ENCODE measurements at regions not wholly inside any gene's neighbourhood (a gene's known extent, or its start where the extent isn't known, plus 50 kb on each side); places are given as distances from the start of the nearest gene placed in this dataset.
"Not testable (repeated sequence)": the region's sequence is repeated elsewhere in the genome, so short reads cannot be mapped to it uniquely, and the experiment has no call there.

DNA sequence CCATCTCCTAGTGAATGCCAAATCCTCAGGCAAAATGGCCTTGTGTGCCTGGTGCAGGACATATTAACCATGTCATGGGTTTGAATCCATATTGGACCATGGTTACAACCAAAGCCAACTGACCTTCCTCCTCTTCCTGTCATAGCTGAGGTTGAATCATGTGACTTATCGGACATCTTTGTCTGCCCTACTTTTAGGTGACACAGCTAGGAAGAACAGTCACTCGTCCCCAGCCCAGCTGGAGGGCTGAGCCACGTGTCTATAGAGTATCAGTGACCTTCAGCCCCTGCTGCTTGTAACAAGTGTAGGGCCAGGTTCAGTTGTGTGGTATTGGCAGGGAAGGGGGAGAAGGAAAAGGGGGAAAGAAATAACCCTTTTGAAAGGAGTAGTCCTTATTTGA lies 225.2 kb downstream of the KTN1 start:
- no peak for DNase-seq (ENCODE audit: low read depth)

DNA sequence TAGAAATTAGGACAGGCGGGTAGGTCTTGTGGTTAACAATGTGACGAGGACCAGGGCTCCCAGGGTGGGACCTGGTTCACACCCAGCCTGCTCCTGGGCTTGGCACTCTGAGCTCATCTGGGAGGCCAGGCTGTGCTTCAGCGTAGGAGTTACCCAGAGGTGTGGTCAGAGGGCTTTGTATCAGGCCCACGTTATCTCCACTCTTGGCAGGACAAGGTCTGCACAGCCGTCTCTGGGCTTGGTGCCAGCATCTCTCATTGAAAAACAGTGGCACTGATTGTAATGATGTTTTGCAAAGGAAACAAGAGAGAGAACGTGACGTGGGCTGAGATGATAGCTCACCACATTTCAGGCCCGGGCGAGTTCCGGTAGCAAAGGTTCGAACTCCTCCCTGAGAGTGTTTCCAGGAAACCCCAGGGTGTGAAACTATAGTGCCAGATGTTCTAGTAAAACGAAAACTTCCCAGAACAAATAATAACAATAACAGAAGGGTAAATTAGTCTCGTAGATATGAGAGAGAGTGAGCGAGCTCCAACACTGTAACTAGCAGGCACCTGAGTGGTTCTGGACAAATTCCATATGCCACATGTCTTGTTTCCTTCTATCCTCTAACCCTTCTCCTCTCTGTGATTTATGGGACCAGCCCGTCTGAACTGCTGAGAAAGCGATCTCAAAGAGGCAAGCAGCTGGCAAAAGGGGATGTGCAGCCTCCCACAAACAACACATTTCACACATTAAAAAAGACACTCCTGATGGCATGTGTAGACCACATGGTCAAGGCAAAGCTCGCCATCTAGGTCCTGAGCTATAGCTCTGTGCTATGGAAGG lies 227.3 kb downstream of the KTN1 start:
- no peak for DNase-seq (ENCODE audit: low read depth)

DNA sequence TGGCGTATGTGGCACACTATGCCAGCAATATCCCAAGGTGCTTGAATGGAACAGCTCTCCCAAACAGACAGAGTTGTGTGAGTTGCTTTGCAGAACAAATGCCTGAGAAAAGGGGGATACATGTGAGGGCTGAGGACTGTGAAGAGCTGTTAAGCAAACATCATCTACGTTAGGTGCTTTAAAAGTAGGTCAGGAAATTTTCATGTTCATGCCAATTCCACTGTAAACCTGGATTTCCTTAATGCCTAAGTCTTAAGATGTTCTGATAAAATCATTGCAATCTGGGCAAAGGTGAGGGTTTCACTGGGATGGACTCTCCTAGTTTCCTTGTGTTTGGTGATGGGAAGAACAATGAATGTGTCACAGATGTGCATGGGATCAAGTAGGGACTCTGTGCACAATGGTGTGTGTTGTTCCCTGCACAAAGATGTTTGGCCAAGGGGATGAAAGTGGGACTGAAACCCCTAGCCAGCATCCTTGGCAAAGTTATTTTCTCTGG lies 227.9 kb downstream of the KTN1 start:
- no peak for DNase-seq (ENCODE audit: low read depth)

DNA sequence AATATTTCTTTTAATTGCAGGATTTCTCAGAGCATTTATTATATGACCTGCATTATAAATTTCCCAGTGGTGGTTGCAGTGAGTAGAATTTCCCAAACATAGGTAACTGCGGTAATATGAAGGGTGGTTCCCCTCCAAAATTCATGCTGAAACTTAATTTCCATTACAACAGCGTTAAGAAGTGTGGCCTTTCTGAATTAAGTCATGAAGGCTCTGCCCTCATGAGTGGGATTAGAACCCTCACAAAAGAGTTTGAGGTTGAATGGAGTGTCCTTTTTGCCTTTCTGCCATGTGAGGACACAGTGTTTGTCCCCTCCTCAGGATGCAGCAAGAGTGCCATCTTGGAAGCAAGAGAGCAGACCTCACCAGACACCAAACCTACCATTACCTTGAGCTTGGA lies 233.6 kb downstream of the KTN1 start:
- no peak for DNase-seq (ENCODE audit: low read depth)

DNA sequence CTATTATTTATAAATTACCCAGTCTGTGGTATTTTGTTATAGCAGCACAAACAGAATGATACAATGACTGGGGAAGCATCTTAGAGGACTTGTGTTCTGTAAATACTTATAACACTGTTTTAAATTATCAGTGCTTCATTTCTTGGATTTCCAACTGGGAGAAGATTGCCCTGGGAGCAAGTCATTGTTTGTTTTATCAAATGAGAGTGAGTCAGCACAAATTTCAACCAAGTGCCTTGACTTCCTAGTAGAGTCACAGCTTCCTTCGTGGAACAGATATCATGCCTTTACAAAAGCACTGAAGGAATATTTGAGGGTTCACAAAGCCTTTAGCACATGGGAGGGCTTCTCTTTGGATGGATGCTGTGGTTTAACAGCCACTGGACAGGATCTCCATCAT lies 234.1 kb downstream of the KTN1 start:
- no peak for DNase-seq (ENCODE audit: low read depth)

DNA sequence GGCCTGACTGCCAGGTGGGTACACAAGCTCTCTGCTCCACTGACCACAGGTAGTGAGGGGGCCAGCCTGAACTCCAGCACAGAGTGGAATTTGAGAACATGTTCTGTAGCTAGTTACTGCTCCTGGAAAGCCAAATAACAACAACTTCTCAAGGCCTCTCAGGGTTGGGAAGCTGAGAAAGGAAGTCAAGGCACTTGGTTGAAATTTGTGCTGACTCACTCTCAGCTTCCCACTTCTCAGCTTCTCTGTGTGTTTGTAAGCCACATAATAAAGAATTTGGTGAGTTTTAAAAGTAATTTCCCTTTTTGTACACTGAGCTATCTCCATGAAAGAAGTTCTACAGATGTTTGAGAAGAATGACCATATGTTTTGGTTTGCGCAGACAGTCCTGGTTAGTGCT lies 234.9 kb downstream of the KTN1 start:
- no peak for DNase-seq (ENCODE audit: low read depth)

DNA sequence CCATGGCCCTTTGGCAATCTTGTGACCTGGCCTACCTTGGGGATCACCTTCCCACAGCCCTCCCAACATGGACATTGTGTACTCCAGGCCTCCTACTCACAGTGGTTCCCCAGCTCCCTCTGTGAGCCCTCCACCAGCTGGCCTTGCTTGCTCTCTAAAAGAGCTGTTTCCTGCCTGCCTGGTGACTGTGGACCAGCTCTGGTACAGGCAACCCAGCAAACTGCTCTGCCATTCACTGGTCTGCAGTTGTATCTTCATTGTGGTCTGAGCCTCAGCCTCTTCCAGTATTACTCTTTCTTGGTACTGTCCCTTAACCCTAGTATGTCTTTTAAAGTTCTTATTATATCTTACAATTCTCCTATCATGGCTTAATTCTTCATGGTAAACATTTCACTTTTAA lies 236.2 kb downstream of the KTN1 start:
- no peak for DNase-seq (ENCODE audit: low read depth)

DNA sequence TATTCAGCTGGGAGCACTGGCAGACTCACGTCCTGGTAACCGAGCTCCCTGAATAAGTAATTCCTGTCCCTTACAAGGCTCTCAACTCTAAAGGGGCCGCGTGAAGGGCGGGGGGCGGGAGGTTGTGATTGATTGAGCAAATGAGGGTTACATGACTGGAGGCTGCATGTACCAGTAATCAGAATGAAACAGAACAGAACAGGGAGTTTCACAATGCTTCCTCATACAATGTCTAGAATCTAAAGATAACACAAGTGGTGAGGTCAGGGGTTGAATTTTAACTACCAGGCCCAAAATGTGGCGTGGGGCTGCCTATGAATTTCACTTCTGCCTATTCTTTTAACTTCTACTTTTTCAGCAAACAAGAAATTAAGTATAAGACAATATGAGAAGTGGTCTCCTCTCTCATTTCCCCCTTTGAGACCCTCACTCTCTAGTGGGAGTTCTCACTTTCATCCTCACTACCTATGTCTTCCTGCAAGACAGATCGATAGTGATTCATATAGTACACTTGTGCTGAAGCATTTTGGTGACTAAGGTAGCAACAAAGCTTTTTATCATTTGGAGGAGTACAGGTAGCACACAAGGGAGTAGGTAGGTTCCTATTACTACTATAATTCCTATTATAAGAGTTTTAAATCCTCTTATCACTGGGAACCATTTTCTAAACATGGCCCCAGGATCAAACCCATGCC lies 239.8 kb downstream of the KTN1 start:
- no peak for DNase-seq (ENCODE audit: low read depth)

DNA sequence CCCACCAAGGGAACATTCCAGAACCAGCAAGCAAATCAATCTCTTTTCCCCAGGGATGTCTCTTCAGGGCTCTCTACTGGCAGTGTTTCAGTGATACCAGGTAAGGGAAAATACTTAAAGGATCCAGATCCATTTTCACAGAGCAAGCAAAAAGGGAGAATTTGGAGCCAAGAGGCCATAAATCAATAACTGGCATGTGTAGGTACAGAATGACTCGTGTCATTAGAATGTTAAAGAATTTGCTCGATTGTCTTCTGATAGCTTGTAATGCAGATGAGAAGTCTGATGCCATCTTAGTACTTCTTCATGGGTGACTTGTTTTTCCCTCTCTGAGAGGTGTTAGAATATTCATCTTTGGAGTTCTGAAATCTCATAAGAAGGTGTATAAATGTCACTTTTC lies 242.9 kb downstream of the KTN1 start:
- DNase-seq (ENCODE audit: low read depth): no peak

DNA sequence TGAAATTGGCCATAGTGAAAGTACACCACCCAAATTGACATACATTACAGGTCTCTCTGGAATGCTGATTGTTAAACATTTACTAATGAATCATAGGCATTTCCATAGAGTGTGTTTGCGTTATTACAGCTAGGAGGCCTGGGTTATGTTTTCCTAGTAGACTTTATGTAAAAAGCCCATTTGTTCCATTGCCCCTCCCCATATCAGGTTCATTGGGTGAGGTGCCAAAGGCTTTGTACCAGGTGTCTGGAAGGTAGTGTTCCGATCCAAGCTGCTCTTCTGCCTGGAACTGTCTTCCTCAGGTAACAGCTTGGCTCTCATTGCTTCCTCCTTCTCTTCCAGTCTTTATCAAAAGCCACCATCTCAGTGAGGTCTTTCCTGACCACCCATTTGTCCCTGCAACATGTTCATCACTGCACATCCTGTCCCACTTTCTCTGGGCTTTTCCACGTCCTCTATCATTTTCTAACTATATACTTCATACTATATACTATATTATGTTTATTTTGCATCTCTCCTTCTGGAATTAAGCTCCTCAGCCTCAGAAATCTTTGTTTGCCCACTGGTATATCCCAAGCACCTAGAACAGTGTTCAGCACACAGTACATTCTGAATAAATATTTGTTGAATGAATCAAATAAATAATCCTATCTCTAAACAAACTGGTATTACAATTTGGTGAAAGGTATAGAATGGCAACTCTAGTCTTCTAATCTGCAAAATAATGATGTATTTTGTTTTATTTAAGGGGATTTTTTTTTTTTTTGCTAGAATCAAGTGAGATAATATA lies 252.3 kb downstream of the KTN1 start:
- DNase-seq (ENCODE audit: low read depth): no peak

DNA sequence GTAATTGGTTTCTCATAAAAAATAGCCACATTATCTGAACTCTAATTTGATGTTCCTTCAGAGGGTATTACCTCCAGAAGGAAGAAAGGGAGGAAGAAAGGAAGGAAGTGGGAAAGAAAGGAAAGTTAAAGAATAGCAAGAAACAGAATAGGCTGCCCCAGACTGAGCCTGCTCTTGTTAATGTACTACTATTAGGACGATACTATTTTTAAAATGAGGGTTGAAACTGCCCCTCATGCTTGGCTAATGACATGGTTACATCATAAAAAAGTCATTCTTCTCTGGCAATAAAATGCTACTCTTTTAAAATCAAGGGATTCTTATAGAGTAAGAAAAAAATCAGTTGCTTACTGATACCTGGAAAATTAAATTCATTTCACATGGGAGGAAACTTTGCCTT lies 253.0 kb downstream of the KTN1 start:
- DNase-seq (ENCODE audit: low read depth): no peak

DNA sequence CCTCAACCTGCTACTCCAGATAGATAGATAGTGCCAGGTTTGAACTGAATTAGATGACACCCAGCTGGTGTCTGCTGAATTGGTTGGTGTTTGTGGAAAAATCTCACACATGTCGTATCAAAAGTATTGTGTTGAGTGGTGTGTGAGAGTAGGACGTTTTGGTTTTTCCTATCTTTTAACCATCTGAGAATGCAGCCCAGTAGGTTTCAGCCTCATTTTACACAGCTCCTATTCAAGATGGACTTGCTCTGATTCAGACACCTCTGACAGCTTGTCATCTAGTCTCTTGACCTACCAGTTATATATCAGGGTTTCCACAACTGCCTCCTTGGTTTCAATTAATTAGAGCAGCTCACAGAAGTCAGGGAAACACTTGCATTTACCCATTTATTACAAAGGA lies 254.4 kb downstream of the KTN1 start:
- DNase-seq (ENCODE audit: low read depth): no peak

DNA sequence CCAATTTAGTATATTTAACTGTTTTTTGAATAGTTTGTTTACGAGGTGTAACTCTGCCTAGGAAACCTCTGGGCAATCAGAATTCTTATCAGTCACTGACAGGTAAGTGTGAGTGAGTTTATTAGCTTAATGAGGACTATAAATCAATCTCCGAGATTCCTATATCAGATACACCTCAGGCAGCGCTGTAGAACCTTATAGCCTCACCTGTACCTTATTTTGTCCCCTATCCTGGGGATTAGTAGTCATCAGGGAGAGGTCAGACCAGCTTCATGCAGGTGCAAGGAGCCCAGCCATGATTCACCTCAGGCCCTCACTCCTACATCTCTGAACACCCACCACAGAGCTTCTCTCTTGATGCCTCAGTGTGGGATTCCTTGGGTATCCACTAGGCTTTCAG lies 256.0 kb downstream of the KTN1 start:
- no peak for DNase-seq (ENCODE audit: low read depth)

DNA sequence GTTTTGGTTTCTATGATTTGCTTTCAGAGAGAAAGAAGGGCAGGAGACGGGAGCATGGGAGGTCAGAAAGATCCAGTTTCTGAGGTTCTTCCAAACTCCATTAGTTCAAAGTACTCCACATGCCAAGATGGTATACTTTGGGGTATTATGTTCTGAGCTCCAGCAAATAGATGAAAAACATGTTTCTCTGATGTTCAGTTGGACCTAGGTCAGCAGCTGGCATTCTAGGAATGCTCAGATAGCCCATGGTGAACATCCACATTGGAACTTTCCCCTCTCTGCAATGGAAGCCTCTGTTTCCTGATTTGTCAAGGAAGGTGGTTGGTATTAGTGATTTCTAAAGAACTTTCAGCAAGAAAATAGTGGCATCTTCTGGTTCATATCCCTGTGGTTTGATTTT lies 257.5 kb downstream of the KTN1 start:
- no peak for DNase-seq (ENCODE audit: low read depth)

DNA sequence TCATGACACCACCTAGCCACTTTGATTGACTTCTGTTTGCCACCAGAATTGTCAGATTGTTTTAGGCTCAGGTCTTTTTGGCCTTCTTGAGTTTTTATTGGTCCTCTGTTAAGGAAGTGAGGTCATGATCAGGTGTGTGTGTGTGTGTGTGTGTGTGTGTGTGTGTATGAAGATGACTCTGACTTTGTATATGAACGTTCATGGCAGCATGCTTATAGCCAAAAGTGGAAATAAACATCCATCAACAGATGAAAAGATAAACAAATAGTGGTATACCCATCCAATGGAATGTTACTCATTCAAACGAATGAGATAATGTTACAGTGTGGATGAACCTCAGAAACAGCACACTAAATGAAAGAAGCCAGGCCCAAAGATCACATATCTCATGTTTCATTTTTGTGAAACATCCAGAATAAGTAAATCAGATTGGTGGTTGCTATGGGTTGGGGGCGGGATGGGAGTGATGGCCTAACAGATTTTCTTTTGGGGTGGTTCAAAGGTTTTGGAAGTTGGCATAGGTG lies 258.6 kb downstream of the KTN1 start:
- DNase-seq (ENCODE audit: low read depth): no peak

DNA sequence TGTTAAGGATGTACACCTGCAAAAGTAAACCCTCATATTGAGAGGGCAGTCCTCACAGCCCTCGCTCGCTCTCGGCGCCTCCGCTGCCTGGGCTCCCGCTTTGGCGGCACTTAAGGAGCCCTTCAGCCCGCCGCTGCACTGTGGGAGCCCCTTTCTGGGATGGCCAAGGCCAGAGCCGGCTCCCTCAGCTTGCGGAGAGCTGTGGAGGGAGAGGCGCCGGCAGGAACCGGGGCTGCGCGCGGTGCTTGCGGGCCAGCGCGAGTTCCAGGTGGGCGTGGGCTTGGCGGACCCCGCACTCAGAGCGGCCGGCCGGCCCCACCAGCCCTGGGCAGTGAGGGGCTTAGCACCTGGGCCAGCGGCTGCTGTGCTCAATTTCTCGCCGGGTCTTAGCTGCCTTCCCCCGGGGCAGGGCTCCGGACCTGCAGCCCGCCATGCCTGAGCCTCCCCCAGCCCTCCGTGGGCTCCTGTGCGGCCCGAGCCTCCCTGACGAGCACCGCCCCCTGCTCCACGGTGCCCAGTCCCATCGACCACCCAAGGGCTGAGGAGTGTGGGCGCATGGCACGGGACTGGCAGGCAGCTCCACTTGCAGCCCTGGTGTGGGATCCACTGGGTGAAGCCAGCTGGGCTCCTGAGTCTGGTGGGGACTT lies 259.4 kb downstream of the KTN1 start:
- not testable (repeated sequence) for DNase-seq (ENCODE audit: low read depth)

DNA sequence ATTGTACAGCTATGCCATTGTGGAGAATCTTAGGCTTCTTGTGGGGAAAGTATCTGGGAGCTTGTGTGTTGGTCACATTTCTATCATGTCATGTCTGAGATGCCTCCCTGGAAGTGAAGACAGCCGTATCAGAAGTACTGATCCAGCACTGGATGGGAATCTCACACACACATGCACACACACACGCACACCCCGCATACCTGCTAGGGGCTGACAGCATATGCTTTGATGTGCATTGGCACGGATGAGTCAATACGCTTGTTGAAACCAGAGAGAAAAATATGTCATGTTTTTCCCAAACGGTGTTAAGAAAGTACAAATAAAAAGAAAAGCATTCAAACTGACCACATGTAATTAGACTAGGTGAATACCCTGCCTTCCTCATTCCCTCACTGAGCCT lies 260.8 kb downstream of the KTN1 start:
- DNase-seq (ENCODE audit: low read depth): no peak

DNA sequence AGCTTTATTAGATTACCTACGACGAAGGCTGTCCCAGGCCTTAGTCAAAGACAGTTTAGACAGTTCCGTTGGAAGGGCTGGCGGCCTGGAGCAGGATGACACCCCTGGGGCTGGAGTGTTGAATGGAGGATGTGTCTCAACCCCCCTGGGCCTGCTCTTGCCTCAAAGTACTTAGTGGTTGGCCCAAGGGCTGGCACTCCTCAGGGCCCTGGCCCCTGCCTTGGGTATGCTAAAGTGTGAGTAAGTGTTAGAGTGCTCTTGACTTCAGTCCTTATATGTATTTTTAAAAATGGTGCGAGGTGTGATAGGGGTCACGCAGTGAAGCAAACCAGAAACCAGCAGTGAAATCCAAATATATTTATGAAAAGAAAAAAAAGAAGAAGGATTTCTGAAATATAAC lies 261.6 kb downstream of the KTN1 start:
- no peak for DNase-seq (ENCODE audit: low read depth)

DNA sequence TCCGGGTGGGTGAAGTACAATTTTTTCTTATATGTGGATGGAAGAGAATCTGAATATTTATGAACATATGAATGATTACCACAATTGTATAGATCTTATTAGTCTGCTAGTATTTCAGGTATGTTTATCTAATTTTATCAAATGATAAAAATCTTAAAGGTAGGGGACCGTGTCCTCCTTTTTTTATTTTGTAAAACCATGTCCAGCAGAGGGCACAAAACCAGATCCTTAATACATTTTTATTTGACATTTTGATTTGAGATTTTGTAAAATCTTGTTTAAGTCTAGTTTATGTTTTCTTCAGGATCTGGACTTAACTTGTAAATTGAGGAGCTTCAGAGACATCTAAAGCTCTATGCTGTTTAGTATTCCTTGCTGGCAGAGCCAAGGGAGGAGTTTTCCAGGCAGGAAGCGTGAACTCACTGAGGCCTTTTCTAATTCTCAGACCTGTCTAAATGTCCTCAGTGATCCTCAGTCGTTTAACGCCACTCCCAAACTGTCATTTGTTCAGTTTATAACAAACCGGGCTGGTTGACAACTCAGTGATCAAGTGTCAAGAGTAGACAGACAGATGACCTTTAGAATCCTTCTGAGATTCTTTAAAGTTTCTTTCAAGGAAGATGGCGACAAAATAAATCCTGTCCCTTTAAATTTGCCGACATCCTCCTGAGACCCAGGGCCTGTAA lies 263.9 kb downstream of the KTN1 start:
- no peak for DNase-seq (ENCODE audit: low read depth)

DNA sequence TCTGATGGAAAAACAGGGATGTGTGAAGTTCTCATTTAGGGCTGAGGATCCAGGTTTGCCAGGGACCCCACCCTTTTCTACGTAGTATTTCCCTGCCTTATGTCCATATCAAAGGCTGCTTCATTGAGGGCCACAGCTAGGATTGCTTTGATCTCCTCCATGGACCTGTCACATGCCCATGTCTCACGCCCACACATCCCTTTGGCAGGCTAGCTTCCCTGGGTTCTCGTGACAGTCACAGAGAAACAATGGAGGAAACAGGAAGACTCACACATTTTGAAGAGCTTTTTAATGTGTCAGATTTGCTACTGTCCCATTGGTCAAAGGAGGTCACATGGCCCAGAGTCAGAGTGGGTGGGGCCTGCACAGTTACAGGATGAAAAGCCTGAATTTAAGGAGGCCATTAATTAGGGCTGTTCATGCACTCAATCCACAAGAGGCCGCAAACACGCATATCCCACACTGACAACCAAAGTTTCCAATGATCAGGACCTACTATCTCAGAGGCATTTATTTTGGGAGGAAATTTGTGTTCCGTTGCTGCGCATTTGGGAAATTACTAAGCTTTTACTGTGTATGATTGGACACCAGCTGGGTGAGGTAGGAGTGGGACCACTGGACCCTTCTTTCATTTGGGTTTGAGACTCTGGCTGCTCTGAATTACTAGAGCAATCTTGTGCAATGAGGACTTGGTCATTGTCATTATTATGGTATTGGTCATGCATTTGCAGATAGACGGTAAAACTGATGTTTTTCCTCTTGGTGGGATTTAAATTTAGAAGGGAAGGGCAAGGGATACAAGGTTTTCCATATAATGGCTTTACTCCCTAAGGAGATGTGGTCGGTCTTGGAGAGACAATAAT lies 266.2 kb downstream of the KTN1 start:
- DNase-seq (ENCODE audit: low read depth): no peak

All from stromal cell of bone marrow (primary cell).